ENCODE measurements at regions not wholly inside any gene's neighbourhood (a gene's known extent, or its start where the extent isn't known, plus 50 kb on each side); places are given as distances from the start of the nearest gene placed in this dataset.

DNA sequence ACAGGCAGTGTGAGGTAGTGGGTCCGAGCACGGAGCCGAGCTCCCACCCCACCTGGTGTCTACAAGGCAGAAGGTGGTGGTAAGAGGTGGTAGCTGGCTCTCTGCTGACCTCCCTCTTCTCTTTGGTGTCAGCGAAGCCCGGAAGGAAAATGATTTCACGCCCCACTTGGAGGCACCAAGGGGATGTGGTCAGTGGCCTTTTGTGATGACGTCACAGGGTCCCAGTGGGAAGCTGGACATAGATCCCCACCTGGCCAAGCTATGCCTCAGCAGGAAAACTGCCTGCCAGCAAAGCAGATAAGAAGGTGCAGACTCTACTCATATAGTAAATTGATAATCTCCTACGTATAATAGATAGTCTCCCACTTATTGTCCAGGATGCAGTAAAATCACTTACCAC is 183.7 kb upstream of the ALKAL2 start:
- no peak for DNase-seq

DNA sequence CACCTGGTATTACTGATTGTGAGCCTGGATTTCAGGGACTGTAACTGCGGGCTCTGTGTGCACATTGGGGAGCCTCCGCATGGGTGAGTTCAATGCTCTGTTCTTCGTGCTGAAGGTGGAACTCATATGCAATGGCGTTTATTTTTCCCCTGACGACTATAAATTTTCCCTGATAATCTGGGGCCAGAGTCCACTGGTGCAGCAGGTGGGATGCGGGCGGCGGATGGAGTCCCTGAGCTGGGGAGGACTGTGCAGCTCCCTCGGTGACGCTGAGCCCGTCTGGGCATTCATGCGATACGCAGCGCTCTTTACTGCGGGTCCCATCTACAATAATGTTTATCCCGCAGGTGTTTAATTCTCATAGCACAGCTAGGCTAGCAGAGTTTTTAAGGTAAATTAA is 181.6 kb upstream of the ALKAL2 start:
- no peak for DNase-seq

DNA sequence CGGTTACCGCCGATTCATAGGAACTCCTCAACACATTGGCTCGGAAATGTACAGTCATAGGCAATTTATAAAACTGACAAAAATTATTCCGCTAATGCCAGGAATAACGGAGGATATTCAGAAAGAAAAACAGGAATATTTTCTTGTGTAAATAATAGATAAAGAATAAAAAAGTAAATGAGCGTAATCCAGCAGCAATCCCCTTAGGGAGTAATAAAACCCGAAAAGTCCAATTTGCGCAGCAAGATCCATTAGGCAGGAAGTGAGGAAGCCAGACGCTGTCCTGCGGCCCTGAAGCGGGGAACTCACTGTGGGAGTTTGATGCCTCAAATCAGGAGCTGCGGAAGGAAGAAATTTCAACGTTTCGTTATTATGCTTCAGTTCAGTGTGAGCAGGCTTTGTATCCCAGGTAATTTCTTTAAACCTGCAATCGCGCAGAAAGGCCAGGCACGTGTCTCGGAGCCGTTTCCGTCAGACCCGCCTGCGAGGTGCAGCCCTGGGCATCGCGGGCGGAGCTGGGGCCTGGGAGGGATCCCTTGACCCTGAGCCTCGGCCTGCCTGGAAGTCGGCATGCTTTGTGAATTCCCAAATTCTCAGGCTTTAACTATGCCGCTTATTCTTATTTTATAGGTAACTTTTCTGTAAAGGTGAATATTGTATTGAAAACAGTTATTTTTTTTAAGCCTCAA is 180.9 kb upstream of the ALKAL2 start:
- no peak for DNase-seq

DNA sequence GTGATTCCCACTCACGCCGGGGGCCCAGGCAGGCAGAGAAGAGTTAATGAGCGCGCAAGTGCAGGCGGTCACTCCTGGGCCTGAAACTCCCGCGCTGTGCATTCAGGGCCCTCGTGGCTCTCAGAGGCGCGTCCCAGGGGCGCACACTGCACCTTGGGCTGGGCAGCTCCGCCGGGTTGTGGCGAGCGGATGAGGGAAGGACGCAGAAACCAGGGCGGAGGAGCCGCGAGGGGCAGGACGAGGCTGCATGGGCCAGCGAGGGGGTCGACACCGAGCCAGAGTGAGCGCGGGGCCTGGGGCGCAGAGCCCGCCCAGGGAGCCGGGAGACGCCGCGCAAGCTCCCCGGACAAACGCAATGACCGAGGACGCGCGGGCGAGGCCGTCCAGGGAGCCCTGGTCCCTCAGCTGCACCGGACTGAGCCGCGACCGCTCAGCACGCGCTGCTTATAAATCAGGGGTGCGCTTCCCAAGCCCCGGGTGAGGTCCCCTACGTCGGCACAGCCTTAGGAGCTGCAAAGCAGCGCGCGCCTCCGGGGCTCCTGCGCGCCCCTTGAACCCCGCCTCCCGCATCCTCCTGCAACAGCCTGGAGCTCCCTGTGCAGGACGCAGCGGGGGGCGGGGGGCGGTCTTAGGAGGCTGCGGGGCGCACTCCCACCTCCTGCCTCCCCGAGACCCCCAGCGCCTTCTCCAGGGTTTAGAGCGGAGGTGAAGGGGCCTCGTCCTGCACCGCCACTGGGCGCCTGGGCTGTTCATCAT is 180.2 kb upstream of the ALKAL2 start:
- DNase-seq = no peak

DNA sequence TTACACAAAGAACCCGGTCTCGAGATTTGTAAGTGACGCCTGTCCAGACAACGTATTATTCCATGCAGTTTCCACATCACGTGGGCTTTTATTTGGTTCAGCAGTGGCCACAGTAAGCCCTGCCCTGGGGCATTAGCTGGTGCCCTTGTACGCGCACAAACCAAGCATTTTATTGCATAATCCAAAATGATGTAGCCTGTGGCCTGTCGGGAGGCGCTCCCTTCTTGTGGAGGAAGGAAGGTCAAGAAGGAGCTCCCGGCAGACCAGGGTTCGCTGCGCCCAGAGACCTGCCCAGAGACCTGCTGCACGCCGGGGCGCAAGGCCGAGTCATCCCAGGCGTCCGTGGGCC is 179.6 kb upstream of the ALKAL2 start:
- no peak for DNase-seq

DNA sequence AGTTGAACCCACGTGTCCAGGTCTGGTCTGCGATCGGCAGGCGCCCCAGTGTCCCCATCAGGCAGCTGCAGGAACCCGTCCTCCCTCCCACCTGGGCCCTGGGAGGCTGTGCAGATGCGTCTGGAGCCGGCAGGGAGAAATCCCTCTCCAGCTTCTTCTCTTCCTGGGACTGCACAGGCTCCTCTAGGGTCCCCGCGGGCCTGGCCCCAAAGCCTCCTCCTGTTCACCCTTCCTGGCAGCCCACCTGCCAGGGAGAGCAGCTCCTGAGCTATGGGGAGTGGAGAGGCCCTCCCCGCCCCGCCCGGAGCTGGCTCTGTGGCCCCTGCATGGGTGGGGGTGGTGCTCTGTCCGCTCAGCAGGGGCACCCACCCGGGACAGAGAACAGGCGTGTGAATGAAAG is 179.2 kb upstream of the ALKAL2 start:
- no peak for DNase-seq

DNA sequence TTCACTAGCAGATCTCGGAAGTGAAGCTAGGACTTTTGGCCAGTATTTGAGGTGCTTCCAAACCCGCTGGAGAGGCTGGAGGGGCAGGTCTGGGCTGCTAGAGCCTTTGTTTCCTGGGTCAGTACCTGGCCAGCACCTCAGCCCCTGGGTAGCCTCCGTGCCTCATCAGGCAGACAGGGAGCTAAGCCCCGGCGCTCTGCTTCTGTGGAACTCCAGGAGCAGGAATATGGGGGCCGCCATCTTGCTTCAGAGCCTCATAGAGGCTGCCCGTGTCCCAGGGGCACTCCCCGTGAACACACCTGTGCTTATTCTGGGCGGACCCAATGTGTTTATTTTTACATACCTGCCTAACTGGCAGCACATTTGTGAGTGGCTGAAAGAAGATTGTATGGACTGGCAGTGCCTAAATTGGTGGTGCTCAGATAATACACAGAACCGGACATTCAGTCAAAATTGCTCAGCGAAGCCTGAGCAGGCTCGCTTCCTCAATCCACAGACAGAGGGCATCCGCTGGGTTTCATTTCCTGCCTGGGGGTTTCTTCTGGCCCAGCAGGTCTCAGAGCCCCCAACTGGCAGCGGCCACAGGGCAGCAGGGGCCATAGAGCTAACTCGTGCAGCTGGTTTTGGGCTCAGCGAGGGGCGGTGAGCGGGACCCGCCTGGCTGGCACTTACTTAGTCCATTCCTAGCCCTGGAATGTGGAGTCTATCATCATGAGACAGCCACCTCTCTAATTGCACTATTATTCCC is 176.8 kb upstream of the ALKAL2 start:
- no peak for DNase-seq

DNA sequence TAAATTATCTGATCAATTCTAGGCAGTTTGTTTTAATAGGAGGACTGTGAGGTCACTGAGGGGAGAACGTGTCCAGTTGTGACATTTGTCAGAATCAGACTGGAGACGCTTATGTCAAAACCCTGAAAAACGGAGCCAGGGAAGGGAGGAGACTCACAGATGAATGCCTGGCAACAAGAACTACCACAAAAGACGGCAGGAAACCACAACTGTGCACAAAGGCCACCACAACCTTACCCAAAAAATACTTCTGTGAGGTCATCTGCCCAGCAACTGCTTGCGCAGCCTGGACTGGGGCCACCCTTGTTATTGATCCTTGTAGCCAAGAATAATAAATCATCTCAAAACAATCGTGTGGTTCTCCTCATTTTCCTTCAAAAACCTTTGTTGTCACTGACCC is 173.0 kb upstream of the ALKAL2 start:
- no peak for DNase-seq

DNA sequence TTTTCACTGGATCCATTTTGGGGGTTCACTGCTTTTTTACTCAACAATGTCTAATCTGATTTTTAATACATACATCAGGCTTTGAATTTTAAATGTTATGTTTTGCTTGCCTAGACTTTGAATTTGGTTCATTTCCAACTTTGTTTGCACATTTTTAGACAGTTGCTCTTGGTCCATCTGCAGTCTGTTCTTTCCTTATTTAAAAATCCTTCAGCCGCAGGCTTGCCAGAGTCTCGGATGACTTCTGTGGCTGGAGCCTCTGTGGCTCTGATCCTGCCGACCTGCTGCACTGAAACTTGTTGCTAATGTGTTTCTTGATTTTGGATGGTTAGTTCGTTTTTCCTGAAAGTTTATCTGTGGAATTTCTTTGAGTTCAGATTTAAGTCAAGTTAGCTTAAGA is 172.0 kb upstream of the ALKAL2 start:
- no peak for DNase-seq

DNA sequence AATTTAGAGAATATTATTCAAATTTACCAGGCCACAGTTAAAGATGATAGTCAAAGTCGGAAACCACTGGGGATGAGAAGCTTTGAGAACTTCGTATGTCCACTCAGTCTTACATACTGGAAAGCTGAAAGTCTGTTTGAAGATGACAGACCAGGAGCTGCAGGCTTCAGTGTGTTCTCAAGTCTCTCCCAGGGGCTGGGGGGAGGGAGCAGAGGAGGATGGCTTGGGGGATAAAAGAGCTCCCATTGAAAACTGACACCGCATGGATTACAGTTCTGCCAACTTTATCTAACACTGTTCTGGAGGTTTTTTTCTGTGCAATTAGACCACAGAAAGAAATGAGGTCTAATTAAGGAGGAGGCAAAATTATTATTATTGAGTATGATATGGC is 170.5 kb upstream of the ALKAL2 start:
- no peak for DNase-seq

DNA sequence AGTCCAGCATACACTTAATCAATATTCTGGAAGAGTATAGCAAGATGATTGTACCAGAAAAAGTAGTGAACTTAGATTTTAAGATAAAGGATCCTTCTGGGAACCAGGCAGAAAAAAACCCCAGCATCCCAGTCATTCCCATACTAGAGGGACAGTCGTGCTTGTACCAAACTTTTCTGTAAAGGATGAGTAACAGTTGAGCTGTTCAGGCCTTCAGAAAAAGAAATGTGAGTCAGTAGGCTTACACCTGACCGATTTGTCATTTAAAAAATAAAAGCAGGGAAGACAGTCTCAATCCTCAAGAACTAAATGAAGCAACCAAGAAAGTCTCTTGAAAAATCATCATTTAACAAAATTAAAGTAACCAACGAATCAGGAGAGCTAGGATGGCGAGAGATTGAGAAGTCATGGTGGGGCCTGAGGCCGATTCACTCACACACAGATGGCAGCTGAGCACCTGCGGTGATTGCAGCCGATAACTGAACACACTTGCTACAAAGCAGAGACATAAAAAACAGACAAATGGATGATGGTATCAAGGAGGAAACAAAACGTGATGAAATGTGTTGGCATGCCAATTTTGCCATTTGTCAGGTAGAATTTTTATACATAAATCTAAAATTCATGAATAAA is 170.0 kb upstream of the ALKAL2 start:
- no peak for DNase-seq

DNA sequence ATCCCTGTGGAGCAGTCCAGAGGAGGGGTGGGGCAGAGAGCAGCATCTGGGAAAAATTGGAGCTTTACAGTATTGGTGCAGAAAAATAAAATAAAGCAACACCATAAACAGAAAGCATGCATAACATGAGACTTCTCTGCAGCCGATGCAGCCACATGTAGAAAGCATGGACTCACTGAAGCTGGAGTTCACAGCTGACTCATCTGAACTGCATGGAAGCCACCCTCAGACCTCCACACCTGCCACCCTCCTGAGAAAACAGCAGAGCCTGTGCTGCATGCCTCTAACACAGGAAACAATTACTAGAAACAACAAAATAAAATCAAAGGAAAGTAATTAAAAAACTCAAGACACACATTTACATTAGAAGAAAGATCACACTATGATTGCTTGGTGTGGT is 169.4 kb upstream of the ALKAL2 start:
- DNase-seq = no peak

DNA sequence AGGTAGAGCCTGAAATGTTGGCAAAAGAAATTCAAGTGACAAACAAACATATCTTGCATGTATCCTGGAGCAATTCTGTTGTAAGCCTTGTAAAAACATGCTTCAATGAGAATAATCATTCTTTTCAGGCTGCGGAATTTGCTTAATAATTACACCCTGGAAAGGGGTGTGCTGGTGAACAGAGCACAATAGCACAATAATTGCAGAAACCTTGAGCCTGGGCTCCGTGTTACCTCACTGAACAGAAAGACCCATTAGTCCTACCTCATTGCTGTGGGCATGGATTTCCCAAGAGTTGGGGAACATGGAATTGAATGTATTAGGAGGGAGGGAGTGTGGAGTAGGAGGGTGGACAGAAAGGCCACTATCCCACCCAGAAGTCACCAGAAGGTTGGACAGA is 168.0 kb upstream of the ALKAL2 start:
- DNase-seq = no peak

DNA sequence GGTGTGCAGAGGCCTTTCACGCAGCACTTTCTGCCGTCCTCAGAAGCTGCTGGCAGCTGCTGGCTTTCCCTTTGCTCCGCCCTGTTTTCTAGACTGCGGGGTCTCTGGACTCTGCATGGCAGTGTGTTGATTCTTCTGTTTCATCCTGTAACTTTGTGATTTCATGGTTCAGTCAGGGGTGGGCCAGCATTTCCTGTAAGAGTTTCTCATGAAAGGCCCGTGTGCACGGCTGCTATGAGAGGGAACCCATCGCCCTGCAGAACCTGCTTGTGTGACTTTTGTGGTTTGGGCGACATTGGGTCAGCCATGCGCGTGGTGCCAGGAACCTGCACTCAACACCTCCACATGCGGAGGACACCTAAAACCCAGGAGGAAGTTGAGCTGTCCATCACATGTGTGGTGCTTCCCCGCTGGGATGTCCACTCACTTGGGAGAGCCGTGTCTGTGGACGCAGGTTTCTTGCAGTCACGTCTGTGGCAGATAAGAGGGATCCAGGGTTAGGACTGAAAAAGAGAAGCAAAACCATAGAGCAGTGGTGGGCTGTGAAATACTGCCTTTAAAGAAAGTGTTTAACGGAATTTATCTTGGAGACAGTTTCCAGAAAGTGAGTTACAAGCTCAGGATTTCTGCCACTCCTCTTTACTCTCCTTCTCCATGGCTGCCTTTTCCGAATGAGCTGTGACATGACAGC is 167.3 kb upstream of the ALKAL2 start:
- DNase-seq = no peak

DNA sequence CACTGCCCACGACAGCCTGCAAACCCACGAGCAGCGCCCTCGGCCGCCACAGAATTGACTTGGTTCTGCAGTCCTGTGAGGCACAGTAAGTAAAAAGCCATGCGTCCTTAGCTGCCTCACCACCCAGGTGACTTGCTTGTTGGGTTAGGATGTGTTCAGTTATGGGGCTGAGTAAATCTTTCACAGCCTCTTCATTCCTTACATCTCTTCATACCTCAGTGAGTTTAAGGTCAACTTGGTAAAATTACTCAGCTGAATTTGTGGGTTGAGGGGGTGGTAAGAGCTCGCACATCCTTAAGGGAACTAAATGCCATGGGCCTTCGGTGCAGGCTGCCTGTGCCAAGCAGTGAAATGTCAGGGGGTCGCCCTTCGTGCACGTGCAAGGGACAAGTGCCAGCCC is 165.2 kb upstream of the ALKAL2 start:
- no peak for DNase-seq

DNA sequence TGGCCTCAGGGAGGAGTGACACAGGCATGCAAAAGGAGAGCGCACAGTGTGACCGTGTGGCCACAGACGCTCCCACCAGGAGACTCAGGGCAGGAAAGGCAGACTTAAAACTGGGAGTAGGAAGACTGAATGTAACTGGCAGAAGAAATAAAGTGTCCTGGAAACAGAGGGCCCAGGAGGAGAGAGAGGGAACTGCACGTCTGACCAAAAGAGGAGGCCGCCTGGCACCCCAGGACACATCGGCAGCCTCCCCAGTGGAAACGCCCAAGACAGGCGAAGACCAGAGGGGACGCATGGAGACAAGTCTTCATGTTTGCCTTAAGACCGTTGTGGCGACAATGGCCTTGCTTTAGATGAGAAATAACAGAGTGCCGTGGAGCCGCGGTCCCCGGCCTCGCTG is 163.6 kb upstream of the ALKAL2 start:
- DNase-seq = no peak

DNA sequence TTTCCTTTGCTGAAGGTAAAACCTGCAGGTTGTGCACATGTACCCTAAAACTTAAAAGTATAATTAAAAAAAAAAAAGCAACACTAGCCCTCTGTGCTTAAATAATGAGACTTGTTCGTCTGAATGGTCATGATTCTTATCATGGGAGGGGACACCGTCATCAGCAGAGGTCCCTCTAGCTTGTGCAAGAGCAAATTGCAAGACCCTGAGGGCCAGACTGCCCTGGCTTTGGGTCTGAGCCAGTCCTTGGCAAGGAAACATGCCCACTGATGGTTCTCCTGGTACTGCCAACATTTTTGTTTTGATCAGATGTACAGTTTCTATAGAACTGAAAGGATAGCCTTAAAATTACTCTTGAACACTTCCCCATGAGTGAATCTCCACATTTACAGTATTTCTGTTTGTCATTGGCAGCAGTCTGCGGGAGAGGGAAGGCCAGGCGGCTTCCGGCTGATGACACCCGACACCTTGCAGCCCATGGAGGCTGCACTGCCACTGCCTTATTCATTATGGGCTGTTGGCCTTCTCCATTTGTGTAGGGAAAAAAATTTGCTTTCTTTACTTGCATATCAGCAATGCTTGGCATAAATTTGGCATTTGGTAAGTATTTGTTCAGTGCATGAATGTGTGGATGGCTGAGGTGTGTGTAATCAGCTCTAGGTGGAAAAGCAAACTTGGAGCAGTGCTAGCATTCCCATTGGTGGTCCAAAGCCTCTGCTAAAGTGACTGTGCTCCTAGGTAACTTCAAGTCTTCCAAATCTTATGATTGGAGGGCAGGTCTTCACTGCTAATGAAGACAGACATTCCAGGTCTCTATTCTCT is 161.6 kb upstream of the ALKAL2 start:
- DNase-seq = no peak

DNA sequence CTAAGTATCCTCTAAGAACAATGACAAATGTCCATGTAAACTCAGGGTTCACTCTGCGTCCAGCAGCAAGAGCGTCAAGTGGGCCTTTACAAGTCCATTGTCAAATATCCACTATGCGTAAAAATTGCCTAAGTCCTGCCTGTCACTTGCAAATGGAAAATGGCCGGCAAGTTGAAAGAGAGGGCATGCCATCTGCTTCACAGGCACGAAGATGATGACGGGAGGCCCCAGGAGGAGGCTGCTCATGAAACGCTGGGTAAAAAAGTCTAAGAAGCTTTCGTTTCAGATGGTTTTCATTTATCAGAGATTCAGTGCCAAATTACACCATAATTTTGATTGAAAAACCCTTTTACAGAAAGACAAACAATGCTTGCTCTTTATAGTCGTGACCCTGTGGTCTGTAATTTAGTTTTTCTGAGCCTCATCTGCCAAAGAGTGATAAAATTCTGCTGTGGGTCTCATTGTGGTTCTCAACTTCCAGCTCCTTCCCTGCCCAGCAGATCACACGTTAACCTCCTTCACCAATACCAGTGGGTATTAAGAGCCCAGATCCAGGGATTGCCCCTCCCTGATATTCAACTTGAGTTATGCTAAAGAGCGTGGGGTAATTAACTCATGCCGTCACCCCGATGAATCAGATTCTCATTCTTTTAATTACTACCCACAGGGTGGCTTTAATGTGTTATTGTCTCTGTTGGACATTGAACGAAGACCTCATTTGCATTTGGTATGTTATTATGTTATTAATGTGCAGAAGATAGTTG is 160.2 kb upstream of the ALKAL2 start:
- DNase-seq = no peak

DNA sequence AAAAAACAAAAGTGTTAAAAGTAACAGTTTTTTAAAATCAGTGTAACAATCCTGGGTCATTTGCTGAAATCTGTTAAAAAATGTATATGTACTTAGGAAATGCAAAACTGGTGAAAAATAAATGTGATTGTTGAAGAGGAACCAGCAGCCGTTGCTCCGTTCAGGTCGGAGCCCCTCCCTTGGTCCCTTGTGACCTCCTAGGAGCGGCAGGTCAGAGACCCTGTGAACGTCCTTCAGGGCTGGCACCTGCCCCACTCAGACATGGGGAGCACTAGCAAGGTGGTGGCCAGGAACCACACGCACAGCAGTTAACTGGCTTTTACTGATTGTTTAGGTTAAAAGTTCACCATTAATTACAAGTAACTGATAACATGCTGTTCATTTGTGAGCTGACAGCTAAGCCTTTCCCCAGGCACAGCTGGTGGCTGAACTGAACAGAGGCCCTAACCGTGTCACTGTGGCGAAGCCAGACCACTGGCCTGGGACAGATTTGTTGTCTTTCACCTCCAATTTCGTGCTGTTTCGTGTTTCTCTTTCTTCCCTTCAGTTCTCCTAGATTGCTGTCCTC is 159.2 kb upstream of the ALKAL2 start:
- DNase-seq = no peak

DNA sequence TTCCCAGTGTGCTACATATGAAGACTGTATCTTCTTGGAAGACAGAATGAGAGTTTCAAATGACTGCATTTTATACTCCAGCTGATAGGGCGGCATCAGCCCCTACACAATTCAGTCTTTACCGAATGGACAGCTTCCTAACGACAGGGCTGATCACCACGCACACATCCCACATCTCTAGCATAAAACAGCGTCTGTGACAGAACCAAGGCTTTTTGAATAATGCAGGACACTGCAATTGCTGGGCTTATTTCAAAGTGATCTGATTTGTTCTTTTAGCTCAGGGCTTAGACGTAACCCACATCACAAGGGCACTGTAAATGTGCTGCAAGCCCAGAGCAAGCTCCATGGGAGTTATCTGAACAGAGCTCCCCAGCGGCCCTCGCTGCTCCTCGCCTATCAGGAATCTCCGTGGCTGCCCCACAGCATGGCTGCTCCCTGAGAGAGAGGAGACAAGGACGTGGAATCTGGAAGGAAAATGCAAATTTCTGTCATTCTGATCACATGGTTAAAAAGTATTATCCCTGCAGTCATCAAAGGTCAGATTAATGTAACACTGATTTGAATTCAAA is 158.5 kb upstream of the ALKAL2 start:
- no peak for DNase-seq

DNA sequence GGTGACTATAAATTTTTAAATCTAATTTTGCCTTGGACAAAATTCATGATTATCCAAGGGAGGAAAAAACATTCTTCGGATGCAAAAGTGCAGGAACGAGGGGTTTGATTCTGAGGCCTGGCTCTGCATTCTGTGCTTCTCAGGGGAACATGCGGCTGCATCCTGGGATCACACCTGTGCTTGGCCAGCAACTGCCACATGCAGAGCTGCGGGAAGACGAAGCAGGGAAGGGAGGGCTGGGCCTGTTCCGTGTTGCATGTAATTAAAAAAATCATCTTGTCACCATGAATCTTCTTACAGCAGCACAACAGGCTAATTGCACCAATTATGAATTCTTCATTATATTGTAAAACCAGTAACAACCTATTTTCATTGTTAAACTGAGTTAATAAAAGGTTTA is 158.0 kb upstream of the ALKAL2 start:
- DNase-seq = no peak
